Hematopoietic multipotent progenitor cell treated with erythropoietin and hydrocortisone succinate and interleukin-3 and kit ligand, for 4 days (in vitro differentiated cells): ENCODE measurements at regions not wholly inside any gene's neighbourhood (a gene's known extent, or its start where the extent isn't known, plus 50 kb on each side); places are given as distances from the start of the nearest gene placed in this dataset.

ENCODE experiments used
- DNase-seq: peaks from one replicate; pipeline ENCODE4 v3.0.0-alpha.2; 2015

DNA sequence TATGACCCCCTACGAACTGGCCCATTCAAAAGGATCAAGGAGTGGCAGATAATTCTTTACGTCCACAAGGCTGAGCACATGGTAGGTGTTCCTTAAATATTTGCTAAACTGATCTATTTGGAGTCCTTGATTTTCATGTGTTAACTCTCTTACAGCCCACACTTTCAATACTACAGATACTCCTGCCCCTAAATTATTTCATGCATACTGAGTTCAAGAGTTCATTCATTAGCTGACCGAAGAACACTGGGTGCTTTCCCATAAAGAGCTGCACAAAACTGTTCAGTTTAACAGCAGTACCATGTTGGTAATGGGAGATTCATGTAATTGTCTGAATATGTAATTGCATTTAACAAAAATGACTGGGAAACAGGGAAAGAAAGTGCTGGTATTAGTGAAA lies 170.5 kb upstream of the ADO start:
- DNase-seq, result no peak

DNA sequence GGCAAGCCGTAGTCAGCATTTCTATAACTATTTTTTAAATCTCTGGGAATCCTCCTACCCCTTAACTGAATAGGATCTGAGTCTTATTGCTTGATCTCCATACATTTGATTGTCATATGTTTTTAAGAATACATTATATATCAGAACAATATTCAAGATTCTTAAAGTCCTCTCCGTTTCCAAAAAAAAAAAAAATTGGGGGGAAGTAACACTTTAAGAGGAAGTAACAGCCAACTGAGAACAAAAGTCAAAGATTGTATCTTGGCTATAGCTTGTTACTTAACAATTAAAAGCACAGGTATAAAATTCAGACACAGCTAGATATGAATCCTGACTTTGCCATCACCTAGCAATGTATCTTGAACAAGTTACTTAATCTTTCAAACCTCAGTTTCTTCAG lies 169.9 kb upstream of the ADO start:
- peak; percentile 47 for DNase-seq

DNA sequence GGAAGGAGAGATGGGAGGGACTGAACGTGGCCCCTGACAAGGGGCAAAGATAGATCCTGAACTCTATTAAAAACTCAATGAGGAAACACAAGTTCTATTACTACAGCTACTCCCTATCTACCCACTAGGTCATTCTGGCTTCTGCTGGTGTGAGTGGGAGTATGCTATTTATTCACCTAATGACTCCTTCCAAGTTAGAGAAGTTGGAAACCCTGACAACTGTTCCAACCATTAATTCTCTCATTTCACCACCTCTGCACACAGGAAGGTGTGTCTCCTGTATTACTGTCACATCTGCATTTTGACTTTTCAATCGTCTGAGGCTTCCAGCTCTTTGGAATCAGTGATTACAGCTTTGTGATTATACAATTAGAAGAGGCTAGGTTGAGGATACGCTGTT lies 169.4 kb upstream of the ADO start:
- no peak for DNase-seq

DNA sequence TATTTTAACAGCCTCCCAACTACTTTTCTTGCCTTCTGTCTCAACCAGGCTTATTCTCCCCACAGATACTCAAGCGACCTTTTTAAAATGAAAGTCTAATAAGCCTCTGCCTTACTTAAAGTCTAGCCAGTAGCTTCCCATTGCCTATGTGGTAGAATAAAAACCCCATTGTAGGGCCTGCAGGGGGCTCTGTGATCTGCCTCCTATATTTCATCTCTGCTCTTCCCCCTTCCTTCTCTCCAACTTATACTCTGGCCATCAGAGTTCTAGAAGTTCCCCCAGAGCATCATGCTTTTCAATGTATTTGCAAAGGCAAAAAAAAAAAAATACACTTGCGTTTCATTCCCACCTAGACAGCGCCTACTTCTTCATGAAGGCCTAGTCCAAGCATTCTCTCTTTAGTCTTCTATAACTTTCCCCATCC lies 167.7 kb upstream of the ADO start:
- peak; percentile 45 for DNase-seq

DNA sequence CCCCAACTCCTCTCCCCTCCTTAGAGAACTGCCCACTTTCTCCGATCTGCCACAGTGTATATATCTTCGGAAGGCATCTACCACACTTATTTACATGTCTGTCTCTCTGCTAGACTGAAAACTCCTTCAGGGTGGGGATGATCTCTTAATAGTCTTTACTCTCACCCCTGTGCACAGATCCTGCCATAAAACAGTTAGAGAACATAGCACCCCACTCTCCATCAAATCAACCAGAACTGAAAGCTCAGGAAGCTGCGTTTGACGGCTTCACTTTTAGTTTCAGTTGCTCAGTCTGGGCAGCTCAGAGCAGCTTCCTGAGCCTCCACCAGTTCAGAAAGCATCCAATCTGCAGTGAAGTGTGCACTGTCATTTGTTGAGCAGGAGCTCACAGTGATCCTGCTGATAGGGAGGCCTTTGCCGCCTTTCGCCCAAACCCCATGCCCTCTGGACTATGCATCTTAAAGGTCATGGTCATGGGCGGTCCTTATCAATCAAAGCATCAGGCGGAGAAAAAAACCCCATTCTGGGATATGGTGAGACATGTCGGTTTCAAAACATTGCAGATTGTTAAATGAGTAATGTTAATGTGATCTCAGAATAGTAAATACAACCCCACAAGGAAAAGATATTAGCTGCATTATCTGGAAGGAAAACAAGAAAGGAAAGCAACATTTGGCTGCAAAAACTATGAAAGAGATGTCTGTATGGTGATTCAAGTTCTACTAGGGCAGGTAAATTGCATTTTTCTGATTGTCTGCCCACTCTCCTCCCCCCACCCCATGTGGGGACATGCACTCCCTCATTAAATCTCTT lies 167.1 kb upstream of the ADO start:
- DNase-seq, result peak; percentile 60

DNA sequence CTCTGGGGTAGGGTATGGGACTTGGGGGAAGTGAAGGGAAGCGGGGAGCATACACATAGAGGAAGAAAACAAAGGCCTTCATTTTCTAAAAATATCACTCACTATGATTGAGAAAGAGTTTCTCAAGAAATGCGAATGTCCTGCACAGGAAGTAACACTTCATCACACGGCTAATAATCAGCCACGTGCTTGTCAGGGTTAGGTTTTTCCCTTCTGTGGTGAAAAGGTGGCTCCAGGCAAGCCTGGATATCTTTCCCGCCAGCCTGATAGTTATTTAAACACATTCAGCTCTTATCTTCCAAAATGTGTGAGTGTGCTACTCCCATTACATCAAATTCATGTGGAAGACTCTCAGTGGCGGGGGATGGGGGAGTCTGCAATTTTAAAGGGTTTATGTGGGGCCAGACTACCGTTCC lies 166.4 kb upstream of the ADO start:
- peak; percentile 50 for DNase-seq

DNA sequence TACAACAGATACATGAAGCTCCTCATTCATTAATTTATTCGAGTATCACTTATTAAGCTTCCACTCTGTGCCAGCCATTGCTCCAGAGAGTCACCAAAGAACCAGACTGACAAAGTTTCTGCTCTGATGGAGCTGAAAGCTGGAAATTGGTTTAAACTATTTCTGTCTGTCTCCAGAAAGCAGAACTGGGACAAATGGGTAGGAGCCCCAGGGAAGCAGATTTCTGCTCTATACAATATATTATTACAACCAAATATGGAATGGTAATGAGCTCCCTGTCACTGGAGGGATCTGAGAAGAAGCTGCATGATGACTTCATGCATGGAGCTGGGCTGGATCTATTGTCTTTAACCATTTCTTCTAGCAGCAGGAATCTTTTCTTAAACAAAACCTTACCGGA lies 165.4 kb upstream of the ADO start:
- no peak for DNase-seq

DNA sequence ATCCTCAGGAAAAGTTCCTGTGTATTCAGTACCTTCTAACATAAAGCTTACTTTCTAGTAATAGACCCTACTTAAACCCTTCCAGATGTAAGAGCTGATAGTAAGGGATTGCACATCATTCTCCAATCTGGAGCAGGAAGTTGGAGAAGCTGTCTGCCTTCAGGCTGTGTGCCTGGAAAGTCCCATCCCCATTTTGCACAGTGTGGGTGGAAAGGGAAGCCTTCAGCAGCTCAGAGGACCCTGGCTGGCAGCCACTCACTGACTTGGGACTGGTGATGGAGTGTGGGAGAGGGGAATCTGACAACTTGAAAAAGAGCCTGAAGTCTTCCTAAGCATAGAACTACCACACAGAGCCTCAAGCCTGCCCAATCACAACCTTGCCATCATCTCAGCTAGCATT lies 164.1 kb upstream of the ADO start:
- DNase-seq, result no peak

DNA sequence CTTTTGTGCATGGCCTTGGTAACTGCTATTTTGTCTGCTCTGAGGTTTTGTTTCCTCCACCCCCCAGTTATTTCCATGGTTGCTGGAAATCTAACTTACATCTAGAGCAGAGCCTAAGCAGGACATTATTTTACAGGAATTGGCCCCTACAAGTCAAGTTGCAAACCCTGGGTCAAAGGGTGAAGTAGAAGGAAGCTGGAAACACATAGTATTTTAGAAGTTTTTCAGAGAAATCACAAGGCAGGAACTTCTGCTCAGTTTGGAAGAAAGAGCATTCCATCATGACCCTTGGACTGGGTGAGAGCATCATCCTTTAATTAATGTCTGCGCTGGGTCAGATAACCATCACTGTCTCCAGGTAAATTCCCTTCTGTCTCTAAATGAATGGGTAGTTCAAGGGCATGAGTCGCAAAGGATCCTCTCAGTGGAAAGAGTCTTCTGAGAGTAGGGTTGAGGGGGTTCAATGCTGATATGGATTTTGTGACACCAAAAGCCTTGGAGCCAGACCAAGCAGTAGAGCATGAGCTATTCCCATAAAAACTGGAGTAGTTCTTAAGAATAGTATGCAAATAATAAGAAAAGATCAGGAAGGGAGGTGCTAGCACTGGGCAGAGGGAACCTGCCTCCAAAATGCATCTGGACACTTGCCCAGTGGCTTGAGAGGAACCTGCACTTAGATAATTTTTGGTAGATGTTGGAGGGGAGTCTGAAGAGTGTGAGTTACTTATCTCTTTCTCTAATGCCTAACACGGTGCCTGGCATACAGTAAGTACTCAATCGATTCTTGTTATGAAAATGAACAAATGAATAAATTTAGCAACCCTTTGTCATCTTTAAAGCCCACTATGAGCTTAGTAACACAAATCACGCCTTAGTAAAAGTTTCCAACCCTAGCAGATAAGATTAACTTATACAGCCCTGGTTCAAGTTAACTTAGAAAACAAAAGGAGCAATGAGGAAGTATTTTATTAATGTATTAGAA lies 160.6 kb upstream of the ADO start:
- DNase-seq, result no peak

DNA sequence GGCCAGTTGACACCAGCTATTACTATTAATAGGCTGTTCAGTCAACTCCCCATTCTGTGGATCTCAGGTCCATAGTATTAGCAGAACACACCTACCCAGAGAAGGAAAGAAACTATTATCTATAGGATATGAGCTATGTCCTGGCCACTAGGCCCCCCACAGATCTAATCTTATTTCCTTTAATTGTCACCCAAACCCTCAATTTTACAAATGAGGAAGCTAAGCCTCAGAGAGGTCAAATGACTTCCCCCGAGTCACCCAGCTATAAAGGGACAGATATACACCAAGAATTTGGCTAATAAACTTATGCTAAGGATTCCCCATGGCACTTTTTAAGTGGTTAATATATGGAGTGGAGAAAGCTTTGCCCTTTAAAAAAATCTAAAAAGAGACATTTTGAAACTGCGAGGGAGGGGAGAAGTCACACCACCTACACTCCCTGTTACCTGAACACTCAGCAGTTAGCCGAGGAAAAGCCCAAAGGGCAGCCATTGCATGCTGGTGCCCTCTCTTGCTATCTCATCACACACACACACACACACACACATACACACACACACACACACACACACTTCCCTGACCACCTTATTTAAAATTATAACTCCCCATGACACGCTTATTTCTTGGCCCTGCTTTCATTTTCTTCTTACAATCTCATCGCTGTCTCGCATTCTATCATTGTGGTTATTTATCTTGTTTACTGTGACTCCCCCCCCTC lies 157.0 kb upstream of the ADO start:
- DNase-seq, result peak; percentile 58

DNA sequence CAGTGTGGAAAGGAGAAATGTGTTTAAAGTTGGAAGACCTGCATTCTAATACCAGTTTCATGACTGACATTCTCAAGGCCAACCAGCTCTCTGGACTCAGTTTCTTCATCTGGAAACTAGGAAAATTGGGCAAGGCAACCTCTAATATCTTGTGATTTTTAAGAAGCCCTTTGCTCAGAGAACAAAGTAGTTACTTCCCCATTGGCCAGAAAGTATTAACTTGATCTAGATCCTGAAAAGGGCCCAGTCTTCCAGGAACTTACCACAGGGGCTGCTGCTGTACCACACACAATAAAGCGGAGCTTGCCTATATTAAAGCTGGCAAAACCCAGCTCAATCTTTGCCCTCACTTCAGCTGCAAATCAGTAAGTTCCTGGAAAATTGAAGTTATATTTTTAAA lies 155.6 kb upstream of the ADO start:
- peak; percentile 31 for DNase-seq

DNA sequence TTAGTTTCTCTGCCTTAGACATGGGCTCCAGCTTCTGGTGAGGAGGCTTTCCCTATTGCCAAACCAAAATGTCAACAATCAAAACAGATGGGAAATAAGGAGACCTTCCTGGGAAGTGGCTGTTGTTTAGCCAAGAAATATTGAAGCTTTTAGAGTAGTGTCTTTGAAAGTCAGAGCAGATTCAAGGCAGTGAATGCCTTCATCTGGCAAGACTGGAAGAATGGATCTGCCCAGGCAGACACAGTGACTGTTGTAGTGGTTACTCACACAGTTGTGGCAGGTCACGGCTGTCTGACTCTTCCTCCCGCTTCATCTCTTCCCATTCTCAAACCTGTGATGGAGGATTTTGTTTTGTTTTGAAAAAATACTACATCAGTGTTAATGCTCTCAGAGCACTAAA lies 154.1 kb upstream of the ADO start:
- no peak for DNase-seq

DNA sequence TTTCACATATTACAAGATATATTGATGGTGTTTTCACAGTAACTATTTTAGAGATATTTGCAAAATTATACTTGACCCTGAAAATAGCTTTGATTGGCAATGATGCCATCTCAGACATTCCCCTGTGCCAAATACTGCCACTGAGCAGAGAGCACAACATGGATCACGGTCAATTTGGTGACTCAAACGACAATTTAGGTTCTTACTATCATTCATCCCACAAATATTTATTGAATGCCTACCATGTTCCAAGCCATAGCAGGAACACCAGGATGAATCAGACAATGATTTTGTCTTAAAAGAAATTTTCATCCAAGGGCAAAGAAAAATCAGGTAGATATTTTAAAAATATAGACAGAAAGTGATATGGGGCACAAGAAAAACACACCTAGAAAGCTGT lies 153.2 kb upstream of the ADO start:
- no peak for DNase-seq

DNA sequence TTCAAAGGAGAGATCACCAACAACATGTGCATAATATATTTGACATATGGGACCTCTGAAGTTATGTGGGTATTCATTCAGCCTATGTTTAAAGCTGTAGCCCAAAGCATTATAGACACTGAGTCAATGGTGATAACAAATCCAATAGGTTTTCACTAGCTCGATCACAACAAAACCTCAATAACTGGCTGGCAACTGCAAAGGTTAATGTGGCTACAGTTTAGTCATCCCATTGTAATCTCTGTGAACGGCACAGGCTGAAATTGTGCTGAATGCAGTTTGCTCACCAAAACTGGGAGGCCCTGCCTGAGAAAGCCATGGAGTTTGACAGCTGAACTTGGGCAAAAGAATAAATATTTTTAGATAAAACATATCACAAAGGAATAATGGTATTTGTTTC lies 152.4 kb upstream of the ADO start:
- DNase-seq, result no peak

DNA sequence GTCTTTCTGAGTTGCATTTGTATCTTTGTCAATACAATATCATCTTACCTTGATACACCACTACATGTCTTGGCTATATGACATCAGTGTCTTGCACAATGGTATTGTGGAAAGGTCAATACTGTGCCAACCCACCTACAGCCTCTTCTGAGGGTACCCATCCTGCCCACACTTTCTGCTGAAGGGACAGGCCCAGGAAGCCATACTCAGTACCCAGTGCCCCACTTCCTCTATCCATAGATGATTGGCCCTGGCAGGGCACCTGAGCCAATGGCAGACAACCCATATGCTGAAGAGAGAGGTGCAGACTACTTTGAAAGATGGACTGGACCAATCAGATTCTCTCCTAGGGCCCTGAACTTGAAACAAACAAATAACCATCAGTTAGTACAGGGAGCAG lies 152.0 kb upstream of the ADO start:
- no peak for DNase-seq

DNA sequence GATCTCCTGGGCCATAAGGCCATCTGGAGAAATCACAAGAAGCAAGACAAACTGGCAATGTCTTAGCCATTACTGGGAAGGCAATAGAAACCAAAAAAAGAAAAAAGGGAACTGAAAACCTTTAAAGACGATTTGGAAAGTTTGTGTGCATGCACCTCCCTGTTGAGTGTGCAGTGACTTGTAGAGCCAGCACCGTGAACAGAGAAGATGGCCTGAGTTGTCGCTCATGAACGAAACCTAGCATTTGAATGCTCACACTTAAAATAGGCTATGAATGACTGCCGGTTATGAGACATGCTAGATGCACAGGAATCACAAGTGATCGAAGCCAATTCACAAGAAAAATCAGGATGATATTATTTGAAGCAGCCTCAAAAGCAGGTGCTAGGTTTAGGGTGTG lies 151.3 kb upstream of the ADO start:
- DNase-seq, result peak; percentile 11

DNA sequence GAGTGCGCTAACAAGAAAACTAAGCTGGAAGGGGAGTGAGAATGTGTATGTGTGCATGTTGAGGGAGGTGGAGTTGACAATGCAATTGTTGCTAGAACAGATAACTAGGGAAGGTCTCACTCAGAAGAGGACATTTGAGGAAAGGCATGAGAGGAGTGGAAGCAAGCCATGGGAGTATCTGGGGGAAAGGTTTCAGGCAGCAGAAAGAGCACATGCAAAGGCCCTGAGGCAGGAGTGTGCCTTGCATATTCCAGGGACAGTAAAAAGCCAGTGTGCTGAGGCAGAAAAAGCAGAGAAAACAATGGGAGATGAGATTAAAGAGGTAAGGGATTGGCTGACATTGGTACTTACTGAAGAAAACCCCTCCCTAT lies 149.6 kb upstream of the ADO start:
- DNase-seq, result no peak

DNA sequence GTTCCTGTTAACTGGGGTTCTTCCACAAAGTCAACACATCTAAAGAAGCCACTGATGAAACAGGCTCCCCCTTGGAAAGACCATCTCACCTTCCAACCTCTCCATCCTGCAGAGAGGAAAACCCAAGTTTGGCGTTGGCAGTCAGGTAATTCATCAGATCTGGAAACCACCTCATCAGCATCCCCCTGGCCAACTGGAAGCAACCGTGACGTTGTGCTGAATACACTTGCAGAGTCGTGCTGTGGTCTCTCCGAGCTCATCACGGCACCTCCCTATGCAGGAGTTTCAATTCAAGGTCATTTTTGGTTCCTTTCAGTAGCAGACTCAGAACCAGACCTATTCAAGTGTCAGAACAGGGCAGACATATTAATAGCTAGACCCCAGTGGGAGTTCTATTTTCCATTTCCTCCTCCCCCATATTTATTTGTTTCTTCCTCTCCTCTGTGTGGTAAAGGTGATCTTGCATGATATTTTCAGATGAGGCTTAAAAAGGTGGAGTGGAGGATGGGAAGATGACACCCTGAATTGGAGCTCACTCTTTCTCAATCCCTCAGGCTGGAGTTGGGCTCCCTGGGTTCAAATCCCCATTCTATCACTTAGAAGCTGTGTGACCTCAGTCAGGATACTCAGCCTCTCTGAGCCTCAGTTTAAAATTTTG lies 149.1 kb upstream of the ADO start:
- DNase-seq, result no peak

DNA sequence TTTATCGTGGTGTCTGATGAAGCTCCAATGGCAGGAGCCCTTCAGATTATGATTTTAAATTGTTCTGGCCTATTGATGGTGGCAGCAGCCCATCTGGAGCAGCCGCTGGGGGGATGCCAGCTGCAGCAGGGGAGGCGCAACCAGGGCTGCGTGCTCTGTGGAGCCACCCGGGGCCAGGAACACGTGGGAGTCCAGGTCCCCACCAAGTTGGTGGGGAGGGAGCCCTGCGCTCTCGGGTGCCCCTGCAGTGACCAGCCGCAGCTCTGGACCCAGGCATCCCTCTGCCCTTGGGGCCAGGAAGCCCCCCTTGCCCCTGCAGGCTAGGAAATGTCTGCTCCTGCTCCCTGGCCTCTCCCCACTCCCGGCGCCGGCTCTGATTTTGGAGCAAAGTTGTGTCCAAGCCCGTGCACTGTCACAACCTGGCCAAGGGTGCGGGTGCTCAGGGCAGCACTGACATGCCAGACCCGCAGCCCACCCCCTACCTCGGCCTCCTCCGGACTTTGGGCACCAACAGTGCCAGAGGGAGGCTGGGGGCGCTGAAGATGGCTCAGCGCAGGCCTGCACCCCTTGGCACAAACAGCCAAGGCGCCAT lies 147.2 kb upstream of the ADO start:
- DNase-seq, result no peak

DNA sequence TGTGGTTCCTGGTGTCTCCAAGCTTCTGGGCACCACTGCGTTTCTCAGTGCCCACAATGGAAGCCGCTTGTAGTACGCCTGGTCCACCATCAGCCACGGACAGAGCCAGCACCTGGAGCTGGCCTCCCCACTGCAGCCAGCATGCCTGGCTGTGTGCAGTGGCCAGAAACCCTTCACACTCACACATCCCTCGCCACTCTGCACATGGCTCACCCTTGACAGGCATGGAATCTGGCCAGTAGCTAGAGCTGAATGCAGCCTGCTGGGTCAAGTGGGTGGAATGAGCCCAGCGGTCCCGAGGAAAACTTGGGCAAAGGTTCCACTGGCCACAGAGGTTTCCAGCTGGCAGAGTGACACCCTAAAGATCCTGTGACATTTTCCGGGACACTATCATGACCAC lies 146.0 kb upstream of the ADO start:
- no peak for DNase-seq

DNA sequence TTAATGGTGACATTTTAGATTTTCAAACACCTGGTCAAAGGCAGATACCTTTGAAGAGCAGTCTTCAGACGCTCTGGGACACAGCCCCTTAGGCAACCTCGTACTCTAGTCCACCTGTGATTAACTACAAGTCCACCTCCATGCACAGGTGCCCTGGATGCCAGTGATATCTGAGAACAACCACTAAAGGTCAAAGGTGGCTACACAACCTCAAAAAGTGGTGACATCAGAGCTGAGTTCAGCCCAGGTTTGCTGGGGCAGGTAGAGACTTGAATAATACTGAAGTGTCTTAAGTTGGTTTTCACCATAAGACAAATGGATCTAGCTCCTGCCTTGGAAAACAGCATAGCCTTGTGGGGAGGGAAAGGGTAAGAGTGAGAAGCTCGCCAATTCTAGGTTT lies 143.4 kb upstream of the ADO start:
- DNase-seq, result no peak

DNA sequence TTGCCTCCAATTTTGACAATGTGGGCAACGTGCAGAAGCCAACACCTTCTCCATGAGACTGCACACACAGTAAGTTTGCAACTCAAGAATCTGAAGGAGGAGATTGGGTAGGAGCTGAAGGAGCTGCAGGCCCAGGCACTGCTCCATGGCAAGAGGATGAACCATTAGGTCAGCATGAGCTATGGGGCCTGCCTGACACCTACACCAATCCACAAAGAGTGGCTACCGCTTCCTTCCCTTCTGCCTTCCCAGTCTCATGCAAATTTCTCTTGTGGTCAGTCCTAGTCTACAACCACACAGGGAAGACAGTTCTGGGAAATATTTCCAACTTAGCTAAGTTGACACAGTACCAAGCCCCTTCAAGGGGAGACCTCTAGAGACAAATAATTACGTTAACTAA lies 142.0 kb upstream of the ADO start:
- no peak for DNase-seq

DNA sequence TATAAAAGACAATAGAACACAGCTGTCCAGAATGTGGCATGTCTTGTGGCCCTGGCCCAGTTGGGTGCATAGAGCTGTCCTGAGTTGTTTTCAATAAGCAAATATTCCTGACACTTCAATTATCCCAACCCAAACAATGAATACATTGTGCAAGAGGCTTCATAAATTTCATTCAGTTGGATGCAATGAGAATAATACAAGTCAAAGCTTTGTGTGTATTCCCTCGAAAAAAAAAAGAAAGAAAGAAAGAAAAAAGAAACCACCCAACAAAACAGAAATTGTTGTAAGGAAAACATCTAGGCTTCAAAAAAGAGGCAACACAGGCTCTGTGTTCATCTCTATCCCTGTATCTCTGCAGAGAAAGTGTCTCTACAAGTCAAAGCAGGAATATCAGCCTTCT lies 138.7 kb upstream of the ADO start:
- no peak for DNase-seq
